ENCODE measurements at regions not wholly inside any gene's neighbourhood (a gene's known extent, or its start where the extent isn't known, plus 50 kb on each side); places are given as distances from the start of the nearest gene placed in this dataset.

GRCh38 chr4:31999848-32000247 lies 1279.7 kb downstream of the PCDH7 start:
- no peaks in the 10 kb centered on the region for H3K36me3 ChIP-seq (ENCODE audit: control insufficient read depth in 2 of 2, extremely low read depth in 1 of 2, insufficient read depth in 1 of 2, low read length in 1 of 2)
- H3K4me1 ChIP-seq (ENCODE audit: control insufficient read depth in 1 of 2, extremely low read depth in 1 of 2, insufficient read depth in 2 of 2, low read length in 2 of 2): no peaks in the 10 kb centered on the region
- H3K9me3 ChIP-seq: no peaks in the 10 kb centered on the region
- no peaks in the 10 kb centered on the region for H3K4me1 Mint-ChIP-seq
- no peak overlapping the region for H3K4me3 Mint-ChIP-seq
- no peaks in the 10 kb centered on the region for H3K27me3 Mint-ChIP-seq
- ATAC-seq (replicated peaks in 1 of 4) (no peak), DNase-seq (no peak)
- CTCF ChIA-PET: no interaction called here
- WGBS (ENCODE audit: insufficient coverage): no CpG with 5 or more reads among the region's 1 CpG
- POLR2A ChIA-PET: no interaction called here
- H3K27ac ChIP-seq (ENCODE audit: low read length): no peak overlapping the region
- no peaks in the 10 kb centered on the region for H3K36me3 Mint-ChIP-seq
- no peak overlapping the region for H3K27ac Mint-ChIP-seq
- no peaks in the 10 kb centered on the region for H3K27me3 ChIP-seq (replicated peaks in 1 of 2; ENCODE audit: control insufficient read depth in 2 of 2, extremely low read depth in 1 of 2, insufficient read depth in 2 of 2, low read length in 1 of 2)
- no peak overlapping the region for H3K4me3 ChIP-seq (ENCODE audit: control insufficient read depth in 1 of 2, extremely low read depth in 1 of 2, low read length in 1 of 2)
- H3K9me3 Mint-ChIP-seq: peaks cover 4 to 12% (median 12%) of the 10 kb centered on the region in 3 donors

DNA sequence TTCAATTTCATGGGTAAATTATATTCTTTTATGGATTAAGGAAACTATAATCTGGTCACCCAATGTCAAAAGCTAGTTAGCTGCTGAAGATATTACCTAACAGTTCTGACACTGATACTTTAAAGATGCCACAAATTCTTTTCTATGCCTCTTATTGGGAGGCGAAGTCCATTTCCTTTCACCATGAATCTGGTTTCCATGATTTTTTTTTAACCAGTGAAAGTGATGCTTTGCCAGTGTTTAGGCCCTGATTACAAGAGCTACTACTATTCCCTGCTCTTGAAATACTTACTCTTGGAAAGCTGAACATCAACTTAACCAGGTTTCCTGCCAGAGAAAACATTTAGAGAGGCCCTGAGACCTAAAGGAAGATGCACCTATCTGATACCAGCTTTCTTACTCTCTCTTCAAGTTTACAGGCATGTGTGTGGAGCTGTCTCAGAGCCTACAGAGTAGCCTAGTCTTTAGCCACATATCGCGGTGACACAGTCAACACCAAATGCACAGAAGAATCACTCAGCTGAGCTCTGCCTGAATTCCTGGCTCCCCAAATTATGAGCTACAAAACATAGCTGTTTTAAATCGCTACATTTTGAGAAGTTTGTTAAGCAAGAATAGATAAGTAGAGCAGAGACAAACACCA lies 1280.8 kb downstream of the PCDH7 start:
- ATAC-seq (replicated peaks in 1 of 4): no peak

DNA sequence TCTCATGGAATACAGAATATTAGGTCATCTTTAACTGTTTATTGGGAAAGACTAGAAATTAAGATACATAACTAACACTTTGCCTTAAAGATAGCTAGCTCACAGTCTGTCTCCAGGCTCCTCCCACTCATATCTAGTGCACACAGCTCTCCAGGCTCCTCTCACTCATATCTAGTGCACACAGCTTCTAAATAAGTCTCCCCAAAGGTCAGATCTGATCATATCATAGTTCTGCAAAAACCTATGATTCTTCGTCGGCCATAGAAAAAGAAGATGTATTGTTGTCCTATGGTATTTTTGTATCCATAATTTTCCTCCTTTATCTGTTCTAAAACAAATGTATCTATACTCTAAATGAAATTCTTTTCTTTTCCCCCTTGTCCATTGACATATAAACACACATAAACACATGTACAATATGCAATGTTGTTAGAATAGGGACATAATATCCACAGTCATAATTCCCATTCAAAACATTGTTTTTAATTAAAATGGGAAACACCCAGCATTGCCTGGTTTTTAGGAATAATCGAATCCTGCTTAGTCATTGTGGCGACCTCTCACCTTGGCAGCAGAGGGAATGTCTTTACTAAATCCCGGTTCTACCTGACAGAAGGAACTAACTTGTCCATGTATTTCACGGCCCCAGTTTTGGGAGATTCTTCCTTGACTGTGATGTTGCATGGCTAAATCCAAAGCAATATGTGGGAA lies 1282.0 kb downstream of the PCDH7 start:
- H3K27me3 ChIP-seq (replicated peaks in 1 of 2; ENCODE audit: control insufficient read depth in 2 of 2, extremely low read depth in 1 of 2, insufficient read depth in 2 of 2, low read length in 1 of 2): no peaks in the 10 kb centered on the region
- no peak overlapping the region for H3K4me3 ChIP-seq (ENCODE audit: control insufficient read depth in 1 of 2, extremely low read depth in 1 of 2, low read length in 1 of 2)
- H3K27ac ChIP-seq (ENCODE audit: low read length): no peak overlapping the region
- H3K9me3 Mint-ChIP-seq: peaks cover 2 to 16% (median 9%) of the 10 kb centered on the region in 3 donors
- WGBS (ENCODE audit: insufficient coverage): 67% methylated on average over 2 of the region's 6 CpGs
- H3K27me3 Mint-ChIP-seq: no peaks in the 10 kb centered on the region
- POLR2A ChIA-PET: no interaction called here
- H3K4me3 Mint-ChIP-seq: no peak overlapping the region
- DNase-seq: no peak
- H3K9me3 ChIP-seq: no peaks in the 10 kb centered on the region
- no peaks in the 10 kb centered on the region for H3K4me1 Mint-ChIP-seq
- H3K27ac Mint-ChIP-seq: no peak overlapping the region
- H3K4me1 ChIP-seq (ENCODE audit: control insufficient read depth in 1 of 2, extremely low read depth in 1 of 2, insufficient read depth in 2 of 2, low read length in 2 of 2): no peaks in the 10 kb centered on the region
- no peaks in the 10 kb centered on the region for H3K36me3 ChIP-seq (ENCODE audit: control insufficient read depth in 2 of 2, extremely low read depth in 1 of 2, insufficient read depth in 1 of 2, low read length in 1 of 2)
- no peak for ATAC-seq (replicated peaks in 1 of 4)
- CTCF ChIA-PET: no interaction called here
- no peaks in the 10 kb centered on the region for H3K36me3 Mint-ChIP-seq

More for the DNA sequence above, 1280.8 kb downstream of the PCDH7 start:
- Histone ChIP-seq H3K27ac (ENCODE audit: low read length) (no peak overlapping the region), H3K27me3 (replicated peaks in 1 of 2; ENCODE audit: control insufficient read depth in 2 of 2, extremely low read depth in 1 of 2, insufficient read depth in 2 of 2, low read length in 1 of 2) (no peaks in the 10 kb centered on the region), H3K36me3 (ENCODE audit: control insufficient read depth in 2 of 2, extremely low read depth in 1 of 2, insufficient read depth in 1 of 2, low read length in 1 of 2) (no peaks in the 10 kb centered on the region), H3K4me3 (ENCODE audit: control insufficient read depth in 1 of 2, extremely low read depth in 1 of 2, low read length in 1 of 2) (no peak overlapping the region), H3K4me1 (ENCODE audit: control insufficient read depth in 1 of 2, extremely low read depth in 1 of 2, insufficient read depth in 2 of 2, low read length in 2 of 2) (no peaks in the 10 kb centered on the region), H3K9me3 (no peaks in the 10 kb centered on the region)
- Mint-ChIP-seq H3K4me1 (no peaks in the 10 kb centered on the region), H3K27me3 (no peaks in the 10 kb centered on the region), H3K36me3 (no peaks in the 10 kb centered on the region), H3K27ac (no peak overlapping the region), H3K4me3 (no peak overlapping the region), H3K9me3 (peaks cover 2 to 16% (median 9%) of the 10 kb centered on the region in 3 donors)
- POLR2A ChIA-PET: no interaction called here
- WGBS (ENCODE audit: insufficient coverage): 67% methylated on average over 1 of the region's 4 CpGs
- CTCF ChIA-PET: no interaction called here
- no peak for DNase-seq

- no peak overlapping the region for H3K4me3 Mint-ChIP-seq
- no CpG with 5 or more reads among the region's 1 CpG for WGBS (ENCODE audit: insufficient coverage)
Measured at GRCh38 chr4:32003548-32003947, 1283.4 kb downstream of the PCDH7 start.

GRCh38 chr4:32010221-32010620 lies 1290.1 kb downstream of the PCDH7 start:
- Mint-ChIP-seq H3K36me3 (no peaks in the 10 kb centered on the region), H3K4me3 (no peak overlapping the region), H3K4me1 (no peaks in the 10 kb centered on the region), H3K9me3 (peaks cover 17 to 27% (median 24%) of the 10 kb centered on the region in 3 donors), H3K27me3 (no peaks in the 10 kb centered on the region), H3K27ac (no peak overlapping the region)
- Histone ChIP-seq H3K27ac (ENCODE audit: low read length) (no peak overlapping the region), H3K9me3 (no peaks in the 10 kb centered on the region), H3K27me3 (replicated peaks in 1 of 2; ENCODE audit: control insufficient read depth in 2 of 2, extremely low read depth in 1 of 2, insufficient read depth in 2 of 2, low read length in 1 of 2) (no peaks in the 10 kb centered on the region), H3K4me3 (ENCODE audit: control insufficient read depth in 1 of 2, extremely low read depth in 1 of 2, low read length in 1 of 2) (no peak overlapping the region), H3K4me1 (ENCODE audit: control insufficient read depth in 1 of 2, extremely low read depth in 1 of 2, insufficient read depth in 2 of 2, low read length in 2 of 2) (no peaks in the 10 kb centered on the region), H3K36me3 (ENCODE audit: control insufficient read depth in 2 of 2, extremely low read depth in 1 of 2, insufficient read depth in 1 of 2, low read length in 1 of 2) (no peaks in the 10 kb centered on the region)
- 100% methylated on average over 1 of the region's 3 CpGs for WGBS (ENCODE audit: insufficient coverage)
- CTCF ChIA-PET: no interaction called here
- DNase-seq (no peak), ATAC-seq (replicated peaks in 1 of 4) (no peak)
- POLR2A ChIA-PET: no interaction called here

More at GRCh38 chr4:32003548-32003947, 1283.4 kb downstream of the PCDH7 start:
- H3K27ac ChIP-seq (ENCODE audit: low read length): no peak overlapping the region
- H3K4me1 ChIP-seq (ENCODE audit: control insufficient read depth in 1 of 2, extremely low read depth in 1 of 2, insufficient read depth in 2 of 2, low read length in 2 of 2): no peaks in the 10 kb centered on the region
- Mint-ChIP-seq H3K27me3 (no peaks in the 10 kb centered on the region), H3K4me1 (no peaks in the 10 kb centered on the region), H3K9me3 (peaks cover 4 to 16% (median 13%) of the 10 kb centered on the region in 3 donors), H3K27ac (no peak overlapping the region), H3K36me3 (no peaks in the 10 kb centered on the region)
- ChIA-PET POLR2A (no interaction called here), CTCF (no interaction called here)
- H3K27me3 ChIP-seq (replicated peaks in 1 of 2; ENCODE audit: control insufficient read depth in 2 of 2, extremely low read depth in 1 of 2, insufficient read depth in 2 of 2, low read length in 1 of 2): no peaks in the 10 kb centered on the region
- DNase-seq: no peak
- no peaks in the 10 kb centered on the region for H3K36me3 ChIP-seq (ENCODE audit: control insufficient read depth in 2 of 2, extremely low read depth in 1 of 2, insufficient read depth in 1 of 2, low read length in 1 of 2)
- no peaks in the 10 kb centered on the region for H3K9me3 ChIP-seq
- ATAC-seq (replicated peaks in 1 of 4): no peak
- no peak overlapping the region for H3K4me3 ChIP-seq (ENCODE audit: control insufficient read depth in 1 of 2, extremely low read depth in 1 of 2, low read length in 1 of 2)

DNA sequence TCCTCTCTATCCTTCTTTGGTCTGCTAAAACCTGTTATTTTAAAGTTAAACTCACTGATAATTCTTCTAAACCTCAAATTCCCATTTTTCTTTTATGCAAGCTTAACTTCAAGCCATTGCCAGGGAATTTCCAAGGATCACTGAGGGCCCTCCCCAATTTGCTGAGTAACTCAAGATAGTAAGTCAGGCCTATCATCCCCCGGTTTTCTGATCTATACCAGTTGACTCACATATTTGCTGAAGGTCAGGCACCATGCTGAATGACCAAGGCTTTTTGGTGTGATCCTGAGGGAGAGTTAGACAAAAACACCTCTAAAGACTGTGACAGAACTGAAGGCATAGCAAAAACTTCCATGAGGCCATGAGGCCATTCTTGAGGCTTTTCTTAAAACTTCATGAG lies 1301.9 kb downstream of the PCDH7 start:
- Histone ChIP-seq H3K4me1 (ENCODE audit: control insufficient read depth in 1 of 2, extremely low read depth in 1 of 2, insufficient read depth in 2 of 2, low read length in 2 of 2) (no peaks in the 10 kb centered on the region), H3K36me3 (ENCODE audit: control insufficient read depth in 2 of 2, extremely low read depth in 1 of 2, insufficient read depth in 1 of 2, low read length in 1 of 2) (no peaks in the 10 kb centered on the region), H3K9me3 (peaks cover 3% of the 10 kb centered on the region), H3K4me3 (ENCODE audit: control insufficient read depth in 1 of 2, extremely low read depth in 1 of 2, low read length in 1 of 2) (no peak overlapping the region), H3K27me3 (replicated peaks in 1 of 2; ENCODE audit: control insufficient read depth in 2 of 2, extremely low read depth in 1 of 2, insufficient read depth in 2 of 2, low read length in 1 of 2) (no peaks in the 10 kb centered on the region), H3K27ac (ENCODE audit: low read length) (no peak overlapping the region)
- Mint-ChIP-seq H3K27ac (no peak overlapping the region), H3K4me3 (no peak overlapping the region), H3K27me3 (no peaks in the 10 kb centered on the region), H3K9me3 (peaks cover 10 to 20% (median 20%) of the 10 kb centered on the region in 3 donors), H3K4me1 (no peaks in the 10 kb centered on the region), H3K36me3 (no peaks in the 10 kb centered on the region)
- no CpG with 5 or more reads among the region's 1 CpG for WGBS (ENCODE audit: insufficient coverage)
- DNase-seq (no peak), ATAC-seq (replicated peaks in 1 of 4) (no peak)
- ChIA-PET CTCF (no interaction called here), POLR2A (no interaction called here)
